GM18517 (cell line): ENCODE measurements at regions not wholly inside any gene's neighbourhood (a gene's known extent, or its start where the extent isn't known, plus 50 kb on each side); places are given as distances from the start of the nearest gene placed in this dataset.
"Not testable (repeated sequence)": the region's sequence is repeated elsewhere in the genome, so short reads cannot be mapped to it uniquely, and the experiment has no call there.

Experiments used
- ATAC-seq: cut with Tn5 transposase; IDR thresholded peaks from one replicate; pipeline ENCODE4 v1.9.1; 2021; ENCODE audit warnings: mild to moderate bottlenecking, moderate library complexity; ENCODE audit not compliant: unreplicated experiment

DNA sequence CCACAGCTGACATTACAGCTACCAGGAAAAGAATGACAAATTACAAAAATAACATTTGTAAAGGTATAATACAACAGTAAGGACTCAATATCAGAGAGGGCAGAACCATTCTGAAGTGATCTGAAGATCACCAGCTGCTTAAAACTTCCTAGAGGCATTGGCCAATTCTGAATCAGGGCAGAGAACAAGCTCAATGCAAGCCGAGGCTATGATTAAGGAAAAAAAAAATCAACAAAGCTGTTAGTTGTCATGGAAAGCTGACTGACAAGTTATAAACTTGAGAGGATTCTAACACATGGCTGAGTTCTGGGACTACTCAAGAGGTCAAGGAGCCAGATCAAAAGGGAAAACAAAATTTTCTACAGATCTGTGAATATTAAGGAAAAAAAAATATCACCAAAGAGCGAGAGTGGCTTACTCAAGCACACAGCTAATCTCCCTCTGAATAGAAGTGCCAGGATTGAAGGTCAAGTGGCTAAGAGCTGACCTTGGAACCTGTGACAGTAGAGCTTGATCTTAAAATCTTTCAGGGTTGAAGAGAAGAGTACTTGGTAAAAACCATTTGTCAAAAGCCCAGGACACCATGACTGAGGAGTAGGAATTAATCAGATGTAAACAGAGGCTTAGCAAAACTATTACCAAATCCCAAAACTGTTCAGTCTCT, 383.4 kb downstream of the USP25 start:
- ATAC-seq, result no peak

GRCh38 chr21:16115461-16115860, 385.7 kb downstream of the USP25 start:
- ATAC-seq, result no peak

GRCh38 chr21:16116069-16116468, 386.3 kb downstream of the USP25 start:
- ATAC-seq, result no peak

DNA sequence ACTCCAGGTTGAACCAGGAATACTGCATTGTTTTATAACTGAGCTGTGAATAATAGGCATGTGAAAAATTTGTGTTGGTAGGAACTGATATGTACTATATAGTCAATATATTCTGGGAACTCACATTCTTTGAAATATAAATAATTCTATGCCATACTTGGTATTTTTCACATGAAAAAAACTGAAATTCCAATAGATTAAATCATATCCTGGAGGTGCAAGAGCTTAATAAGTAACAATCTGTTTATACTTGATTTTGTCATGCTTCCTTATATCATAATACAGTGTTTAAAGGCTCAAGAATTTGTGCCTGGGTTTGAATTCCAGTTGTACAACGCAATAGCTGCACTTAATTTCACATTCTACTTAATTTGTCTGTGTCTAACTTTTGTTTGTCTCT, 387.0 kb downstream of the USP25 start:
- ATAC-seq, result no peak

DNA sequence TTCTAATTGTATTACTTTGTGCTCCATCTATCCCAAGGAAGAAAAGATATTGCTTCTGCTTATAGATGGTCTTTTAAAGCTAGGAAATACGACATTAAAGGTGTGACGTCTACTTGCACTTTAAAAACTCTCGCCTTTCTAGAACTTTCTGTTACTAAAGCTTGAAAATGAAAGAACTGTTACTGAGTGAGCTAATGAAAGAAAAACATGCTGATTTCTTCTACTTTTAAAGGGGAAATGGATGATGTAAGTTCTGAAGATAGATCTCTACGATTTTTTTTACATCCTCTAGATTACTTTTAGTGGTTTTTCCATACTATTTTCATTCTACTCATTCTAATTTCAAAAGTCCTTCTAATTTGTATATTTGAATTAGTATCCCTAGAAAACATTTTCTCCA, 387.5 kb downstream of the USP25 start:
- no peak for ATAC-seq

DNA sequence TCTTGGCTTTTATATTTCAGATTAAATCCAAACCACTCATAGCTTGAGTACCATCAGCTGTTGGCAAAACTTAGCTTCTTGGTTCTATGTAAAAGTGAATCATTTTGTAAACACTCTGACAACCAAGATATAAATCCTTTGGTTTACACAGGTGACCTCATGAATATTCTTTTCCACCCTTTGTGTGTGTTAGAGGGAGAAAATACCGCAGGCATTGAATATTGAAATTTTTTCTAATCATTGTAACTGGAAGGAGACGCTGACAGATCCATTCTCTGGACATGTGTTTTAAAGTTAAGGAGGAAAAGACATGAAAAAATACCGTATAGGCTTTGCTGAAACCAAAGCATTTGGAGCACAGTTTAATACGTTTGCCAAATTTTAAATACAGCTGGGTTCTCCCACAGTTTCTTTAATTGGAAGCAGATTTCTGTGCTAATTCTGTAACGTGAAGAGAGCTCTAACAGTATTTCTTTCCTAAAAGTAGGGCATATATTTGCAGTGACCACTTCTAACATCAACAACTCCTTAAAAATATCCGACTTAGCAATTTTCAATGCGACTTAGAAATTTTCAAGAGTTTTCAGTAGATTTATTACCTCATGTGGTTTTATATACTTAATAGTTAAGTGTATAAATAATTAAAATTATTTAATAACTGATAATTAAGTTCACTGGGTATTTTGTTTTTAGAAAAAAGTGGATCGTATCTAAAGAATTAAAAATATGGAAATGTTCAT, 388.2 kb downstream of the USP25 start:
- no peak for ATAC-seq

- no peak for ATAC-seq
Observed at GRCh38 chr21:16124378-16125138, 394.8 kb downstream of the USP25 start.

DNA sequence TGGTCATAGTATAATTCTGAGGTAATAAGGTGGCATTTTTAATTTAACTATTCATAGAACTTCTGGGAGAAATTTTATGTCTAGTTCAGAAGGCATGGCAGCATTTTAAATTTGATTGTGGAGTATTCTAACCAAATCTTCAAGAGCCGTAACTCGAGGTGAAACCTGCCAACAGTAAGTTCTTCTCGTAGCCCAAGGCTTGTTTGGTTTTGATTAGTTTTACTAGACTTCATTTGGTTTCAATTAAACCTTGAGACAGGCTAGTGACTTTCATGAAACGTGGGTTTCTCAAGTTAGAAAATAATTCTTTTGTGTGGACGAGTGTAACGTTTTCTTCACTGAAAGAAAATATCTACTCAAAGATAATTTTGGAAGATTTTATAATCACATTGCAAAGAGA, 395.5 kb downstream of the USP25 start:
- ATAC-seq, result no peak

- not testable (repeated sequence) for ATAC-seq
Observed at GRCh38 chr21:16132453-16132852, 402.7 kb downstream of the USP25 start.

GRCh38 chr21:16133248-16133647, 403.5 kb downstream of the USP25 start:
- no peak for ATAC-seq

GRCh38 chr21:16134134-16134533, 404.4 kb downstream of the USP25 start:
- no peak for ATAC-seq

- no peak for ATAC-seq
Observed at GRCh38 chr21:16137106-16137505, 407.3 kb downstream of the USP25 start.

GRCh38 chr21:16145052-16145451, 415.3 kb downstream of the USP25 start:
- ATAC-seq, result no peak

GRCh38 chr21:16145479-16145878, 415.7 kb downstream of the USP25 start:
- no peak for ATAC-seq

- ATAC-seq, result no peak
Observed at GRCh38 chr21:16154321-16154720, 424.5 kb downstream of the USP25 start.

DNA sequence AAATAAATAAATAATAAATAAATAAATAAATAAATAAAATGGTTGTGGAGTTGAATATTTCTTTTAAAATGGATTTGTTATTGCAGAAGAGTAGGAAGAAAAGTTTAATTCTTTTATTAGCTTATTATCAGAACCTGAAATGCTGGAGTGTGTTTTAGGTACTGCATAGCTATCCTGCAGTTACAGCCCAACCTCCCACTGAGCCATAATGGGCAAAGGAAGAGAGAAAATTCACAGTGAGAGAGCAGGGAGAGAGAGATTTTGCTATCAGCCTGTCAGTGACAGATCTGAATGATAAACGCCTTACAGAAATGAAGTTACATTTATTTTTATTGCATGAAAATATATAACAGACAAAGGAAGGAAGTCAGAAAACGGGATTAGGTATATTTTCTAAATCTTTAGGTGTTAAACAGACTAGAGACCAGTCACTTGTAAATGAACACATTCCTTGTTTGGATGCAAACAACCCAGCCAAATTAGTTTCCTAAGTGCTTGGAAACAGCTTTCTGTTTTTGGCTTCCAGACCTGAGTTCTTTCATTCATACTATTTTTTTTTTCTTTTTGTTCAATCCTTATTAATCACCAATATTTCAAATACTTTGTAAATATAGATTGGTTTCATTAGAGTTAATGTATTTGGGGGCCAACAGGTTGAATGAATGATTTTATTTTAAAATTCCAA, 425.3 kb downstream of the USP25 start:
- no peak for ATAC-seq

DNA sequence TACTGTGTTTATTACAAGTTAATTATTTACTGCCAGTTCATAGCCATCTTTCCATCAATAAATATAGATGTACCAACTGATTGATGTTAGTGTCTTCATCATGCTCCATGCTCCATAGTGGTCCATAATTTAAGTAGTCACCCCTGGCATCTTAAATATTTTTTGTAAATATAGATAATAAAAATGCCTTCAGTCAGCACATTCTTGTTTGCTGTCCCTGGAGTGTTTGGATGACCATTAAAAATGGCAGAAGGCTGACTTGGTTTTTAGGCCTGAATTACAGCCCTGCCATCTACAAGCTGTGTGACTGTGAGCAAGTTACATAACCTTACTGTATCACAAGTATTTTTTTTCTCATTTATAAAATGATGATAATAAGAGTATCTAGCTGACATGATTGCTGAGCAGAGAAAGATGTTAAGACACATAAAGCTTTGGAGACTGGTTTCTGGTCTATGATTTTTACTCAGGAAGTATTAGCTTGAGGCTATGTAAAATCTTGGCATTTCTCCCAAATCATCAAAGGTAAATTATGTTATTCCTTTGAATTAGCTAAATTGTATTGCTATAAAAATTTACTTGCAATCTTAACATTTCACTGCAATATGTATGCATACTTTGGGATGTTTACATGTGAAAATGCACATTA, 427.2 kb downstream of the USP25 start:
- no peak for ATAC-seq

DNA sequence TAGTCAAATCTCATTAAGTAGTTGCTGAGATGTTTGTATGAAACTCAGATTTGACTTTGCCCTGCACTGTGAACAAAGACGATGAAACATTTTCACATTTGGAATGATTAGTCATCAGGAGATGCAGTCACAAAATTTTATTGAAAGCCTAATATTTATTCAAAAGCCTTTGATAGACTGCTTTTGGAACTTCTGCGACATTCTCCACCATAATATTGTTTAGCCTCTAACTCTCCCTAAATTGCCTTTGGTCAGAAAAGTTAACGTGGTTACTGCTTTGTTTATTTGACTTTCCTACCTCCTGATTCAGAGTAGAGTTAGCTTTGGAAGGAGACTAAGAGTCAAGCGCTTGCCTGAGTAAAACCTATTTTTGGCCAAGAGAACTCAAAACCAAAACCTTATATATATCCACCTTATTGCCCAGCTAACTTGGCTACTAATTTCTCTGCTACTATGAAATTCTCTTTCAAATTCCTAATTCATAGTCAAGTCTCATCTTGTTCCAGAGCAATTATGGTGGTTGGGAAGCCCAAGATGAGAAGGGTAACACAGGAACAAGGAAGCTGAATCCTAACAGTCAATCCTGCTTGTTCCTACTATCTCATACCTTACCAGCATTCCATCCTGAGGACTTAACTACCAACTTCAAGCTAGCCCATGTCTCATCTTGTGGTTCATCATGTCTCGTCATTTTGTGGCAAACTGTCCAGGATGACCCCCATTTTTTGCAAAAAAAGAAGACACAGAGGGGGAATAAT, 429.6 kb downstream of the USP25 start:
- ATAC-seq, result no peak

- no peak for ATAC-seq
Observed at GRCh38 chr21:16159971-16160350, 430.2 kb downstream of the USP25 start.

DNA sequence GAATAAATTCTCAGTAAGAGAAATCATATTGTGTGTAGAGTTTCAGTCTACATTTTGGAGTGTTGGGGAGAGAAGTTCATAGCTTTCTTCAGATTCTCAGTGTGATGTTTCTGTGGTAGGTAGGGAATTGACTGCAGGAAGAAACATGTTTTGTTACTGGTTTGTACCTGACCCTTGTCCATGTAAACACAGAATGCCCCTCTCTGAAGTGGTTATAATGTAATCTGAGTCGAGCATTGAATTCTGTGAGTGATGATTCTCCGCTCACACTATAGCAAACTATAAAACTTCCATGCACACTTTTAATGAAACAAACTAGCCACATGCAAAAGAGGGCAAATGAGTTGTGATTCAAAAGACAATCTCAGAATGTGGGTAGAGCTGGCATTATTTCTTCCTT, 433.2 kb downstream of the USP25 start:
- ATAC-seq, result no peak
